ENCODE measurements at regions not wholly inside any gene's neighbourhood (a gene's known extent, or its start where the extent isn't known, plus 50 kb on each side); places are given as distances from the start of the nearest gene placed in this dataset.
"Not testable (repeated sequence)": the region's sequence is repeated elsewhere in the genome, so short reads cannot be mapped to it uniquely, and the experiment has no call there.

GRCh38 chr7:4437916-4438315 lies 244.2 kb upstream of the FOXK1 start:
- DNase-seq: no peak

- DNase-seq: no peak
Measured at GRCh38 chr7:4438723-4439245, 243.3 kb upstream of the FOXK1 start.

GRCh38 chr7:4439444-4439843 lies 242.7 kb upstream of the FOXK1 start:
- DNase-seq: no peak

GRCh38 chr7:4444106-4444505 lies 238.0 kb upstream of the FOXK1 start:
- no peak for DNase-seq

- no peak for DNase-seq
Measured at GRCh38 chr7:4445777-4446176, 236.3 kb upstream of the FOXK1 start.

GRCh38 chr7:4449263-4449662 lies 232.8 kb upstream of the FOXK1 start:
- DNase-seq: no peak

- DNase-seq: no peak
Measured at GRCh38 chr7:4450483-4450882, 231.6 kb upstream of the FOXK1 start.

- peak; percentile 31 for DNase-seq
Measured at GRCh38 chr7:4460597-4460996, 221.5 kb upstream of the FOXK1 start.

GRCh38 chr7:4461531-4461930 lies 220.6 kb upstream of the FOXK1 start:
- no peak for DNase-seq

- DNase-seq: no peak
Measured at GRCh38 chr7:4468320-4469102, 213.6 kb upstream of the FOXK1 start.

GRCh38 chr7:4470246-4470645 lies 211.8 kb upstream of the FOXK1 start:
- DNase-seq: peak; percentile 23

- peak; percentile 5 for DNase-seq
Measured at GRCh38 chr7:4472728-4473127, 209.4 kb upstream of the FOXK1 start.

GRCh38 chr7:4479367-4480039 lies 202.6 kb upstream of the FOXK1 start:
- DNase-seq: peak; percentile 27

GRCh38 chr7:4480131-4480530 lies 202.0 kb upstream of the FOXK1 start:
- DNase-seq: not testable (repeated sequence)

GRCh38 chr7:4483851-4484250 lies 198.2 kb upstream of the FOXK1 start:
- DNase-seq: no peak

GRCh38 chr7:4484545-4484944 lies 197.6 kb upstream of the FOXK1 start:
- DNase-seq: no peak

GRCh38 chr7:4486907-4487306 lies 195.2 kb upstream of the FOXK1 start:
- DNase-seq: no peak

GRCh38 chr7:4496911-4497310 lies 185.2 kb upstream of the FOXK1 start:
- DNase-seq: not testable (repeated sequence)

- DNase-seq: no peak
Measured at GRCh38 chr7:4500812-4501211, 181.3 kb upstream of the FOXK1 start.

GRCh38 chr7:4507886-4508285 lies 174.2 kb upstream of the FOXK1 start:
- DNase-seq: not testable (repeated sequence)

- no peak for DNase-seq
Measured at GRCh38 chr7:4513450-4513849, 168.6 kb upstream of the FOXK1 start.

GRCh38 chr7:4519819-4520520 lies 162.1 kb upstream of the FOXK1 start:
- no peak for DNase-seq

- no peak for DNase-seq
Measured at GRCh38 chr7:4523219-4523618, 158.9 kb upstream of the FOXK1 start.

Measured in renal pelvis (tissue), 1 donor.